SK-N-SH (cell line): ENCODE measurements at regions not wholly inside any gene's neighbourhood (a gene's known extent, or its start where the extent isn't known, plus 50 kb on each side); places are given as distances from the start of the nearest gene placed in this dataset.

Experiments
- CTCF ChIA-PET: fragments of 300-600, 350-600 bp; formaldehyde crosslinking; extraction: SDS; loops from one replicate; lab custom pipeline; 2021; lab: Yijun Ruan, JAX
- POLR2A ChIA-PET: fragments of 350-600 bp; sonication (Branson Sonifier 250); formaldehyde crosslinking; extraction: SDS; loops from one replicate; lab custom pipeline; 2020; ENCODE audit warnings: antibody characterized with exemption, inconsistent platforms; lab: Yijun Ruan, JAX
- DNase-seq: peaks from one replicate; pipeline ENCODE4 v3.0.0; 2012
- H2AFZ ChIP-seq: fragments of 200-600 bp; sonication (generic); 2 replicates; pipeline ENCODE4 v1.8.1; 2016; ENCODE audit warnings: antibody characterized with exemption, mild to moderate bottlenecking, low read depth
- H3F3A ChIP-seq: fragments of 200-600 bp; sonication (generic); replicated peaks from 2 replicates; pipeline ENCODE3; 2016; ENCODE audit warnings: antibody characterized with exemption, mild to moderate bottlenecking; ENCODE audit not compliant: insufficient read depth
- H3K27ac ChIP-seq, 2 experiments: fragments of 200-500 bp in 1 of 2; fragments of 200-600 bp in 1 of 2; sonication (Bioruptor generic) in 1 of 2; sonication (generic), shearing (Covaris generic) in 1 of 2; 2 replicates each; pipeline versions ENCODE4 v1.5.1 to v1.6.1; 2014 to 2016; ENCODE audit warnings: low read depth in 2 of 2, inconsistent platforms in 1 of 2, low read length in 1 of 2, mild to moderate bottlenecking in 1 of 2, mixed read lengths in 1 of 2
- H3K27me3 ChIP-seq: fragments of 200-600 bp; sonication (generic), shearing (Covaris generic); 2 replicates; pipeline ENCODE4 v1.6.1; 2016; ENCODE audit warnings: mixed run types; ENCODE audit not compliant: insufficient read depth
- H3K36me3 ChIP-seq, 2 experiments: fragments of 200-500 bp in 1 of 2; fragments of 200-600 bp in 1 of 2; sonication (Bioruptor generic) in 1 of 2; sonication (generic) in 1 of 2; replicated peaks in 1 of 2; 2 replicates each; pipeline versions ENCODE3 to v1.5.1; 2014 to 2016; ENCODE audit warnings: low read length in 1 of 2, mild to moderate bottlenecking in 1 of 2; ENCODE audit not compliant: insufficient read depth in 2 of 2, control insufficient read depth in 1 of 2
- H3K4me1 ChIP-seq, 2 experiments: fragments of 200-500 bp in 1 of 2; fragments of 200-600 bp in 1 of 2; sonication (Bioruptor generic) in 1 of 2; sonication (generic), shearing (Covaris generic) in 1 of 2; 2 replicates each; pipeline versions ENCODE4 v1.5.1 to v1.6.1; 2014 to 2016; ENCODE audit warnings: low read depth in 1 of 2, low read length in 1 of 2, mixed run types in 1 of 2; ENCODE audit not compliant: insufficient read depth in 2 of 2, control insufficient read depth in 1 of 2
- H3K4me2 ChIP-seq: fragments of 200-600 bp; sonication (generic), shearing (Covaris generic); 2 replicates; pipeline ENCODE4 v1.6.1; 2017; ENCODE audit warnings: mixed run types
- H3K4me3 ChIP-seq, 2 experiments: fragments of 200-500 bp in 1 of 2; fragments of 200-600 bp in 1 of 2; sonication (Bioruptor generic) in 1 of 2; sonication (generic), shearing (Covaris generic) in 1 of 2; 2 replicates each; pipeline versions ENCODE4 v1.5.1 to v1.8.1; 2014 to 2016; ENCODE audit warnings: low read depth in 2 of 2, inconsistent platforms in 1 of 2, low read length in 1 of 2, mild to moderate bottlenecking in 1 of 2, mixed read lengths in 1 of 2, moderate library complexity in 1 of 2
- H3K79me2 ChIP-seq: fragments of 200-600 bp; sonication (generic); 2 replicates; pipeline ENCODE4 v1.8.1; 2017; ENCODE audit warnings: mild to moderate bottlenecking; ENCODE audit not compliant: insufficient read depth
- H3K9ac ChIP-seq: fragments of 200-600 bp; sonication (generic); 2 replicates; pipeline ENCODE4 v1.6.1; 2017; ENCODE audit warnings: mixed run types
- H3K9me2 ChIP-seq: fragments of 200-600 bp; sonication (generic); 2 replicates; pipeline ENCODE4 v1.6.1; 2017; ENCODE audit warnings: mixed run types
- H3K9me3 ChIP-seq: fragments of 200-600 bp; sonication (generic); 2 replicates; pipeline ENCODE4 v1.6.1; 2017; ENCODE audit warnings: mixed run types, mild to moderate bottlenecking, moderate library complexity
- H4K20me1 ChIP-seq: fragments of 200-600 bp; sonication (generic); 2 replicates; pipeline ENCODE4 v1.6.1; 2017; ENCODE audit warnings: mild to moderate bottlenecking, mixed run types; ENCODE audit not compliant: insufficient read depth
- CHD2 ChIP-seq: fragments of 150-350 bp; IDR thresholded peaks from 2 replicates; pipeline ENCODE4 v1.6.1; 2018; ENCODE audit warnings: low read length; ENCODE audit not compliant: partially characterized antibody
- EP300 ChIP-seq, 2 experiments: IDR thresholded peaks; 2 replicates each; pipeline versions ENCODE4 v1.4.0 to v1.6.1; 2012; ENCODE audit warnings: borderline replicate concordance in 1 of 2, low read depth in 1 of 2, low read length in 1 of 2
- EZH2phosphoT487 ChIP-seq: fragments of 200-600 bp; sonication (generic); IDR thresholded peaks from 2 replicates; pipeline ENCODE4 v1.6.1; 2017; ENCODE audit warnings: low read depth, mixed run types, mild to moderate bottlenecking, antibody characterized with exemption, moderate library complexity, borderline replicate concordance
- MAX ChIP-seq: IDR thresholded peaks from 2 replicates; pipeline ENCODE4 v1.4.0; 2012; ENCODE audit warnings: low read depth
- NFIC ChIP-seq: IDR thresholded peaks from 2 replicates; pipeline ENCODE4 v1.4.0; 2012; ENCODE audit warnings: borderline replicate concordance
- PBX3 ChIP-seq: IDR thresholded peaks from 2 replicates; pipeline ENCODE4; 2012
- POLR2AphosphoS5 ChIP-seq: IDR thresholded peaks from 2 replicates; pipeline ENCODE4 v1.6.1; 2012; ENCODE audit warnings: low read depth, low read length
- RFX5 ChIP-seq: IDR thresholded peaks from 2 replicates; pipeline ENCODE4 v1.6.1; 2012; ENCODE audit warnings: mild to moderate bottlenecking, improper control_type of control experiment, low read length
- SMC3 ChIP-seq: IDR thresholded peaks from 2 replicates; pipeline ENCODE4 v1.6.1; 2012; ENCODE audit warnings: low read depth, low read length, improper control_type of control experiment
- TAF1 ChIP-seq: IDR thresholded peaks from 2 replicates; pipeline ENCODE4 v1.6.1; 2012; ENCODE audit warnings: low read depth, mild to moderate bottlenecking, low read length, moderate library complexity, borderline replicate concordance
- TEAD4 ChIP-seq: IDR thresholded peaks from 2 replicates; pipeline ENCODE4 v1.4.0; 2012; ENCODE audit warnings: mild to moderate bottlenecking, borderline replicate concordance; ENCODE audit not compliant: insufficient read depth
- WGBS: methylation state at CpG from one replicate; pipeline ENCODE4 v1.1.6; 2017; ENCODE audit warnings: low lambda C conversion rate; 5-methylcytosine and 5-hydroxymethylcytosine counted together
- TF ChIP-seq, protein P1 (sequence below): IDR thresholded peaks from 2 replicates; pipeline ENCODE4 v1.4.0; 2012; ENCODE audit warnings: low read depth, borderline replicate concordance
- TF ChIP-seq, protein P2 (sequence below): IDR thresholded peaks from 2 replicates; pipeline ENCODE4 v1.4.0; 2012; ENCODE audit warnings: low read depth, borderline replicate concordance

DNA sequence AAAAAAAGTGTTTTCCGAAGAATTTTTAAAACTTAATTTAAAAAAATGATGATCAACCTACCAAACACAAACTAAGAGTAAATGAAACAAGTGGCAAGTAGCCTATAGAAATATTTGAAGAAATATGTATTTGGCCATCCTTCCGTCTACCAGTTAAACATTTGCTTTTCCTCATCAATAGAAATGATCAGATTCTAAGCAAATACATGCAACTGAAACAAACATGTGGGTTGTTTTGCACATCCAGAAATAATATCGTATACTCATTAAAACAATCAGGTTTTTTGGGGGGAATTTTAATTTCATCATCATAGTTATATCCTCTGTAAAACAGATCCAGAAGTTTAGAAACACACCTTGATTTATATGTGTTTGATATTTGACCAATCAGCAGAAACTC is 1011.7 kb downstream of the GATA3 start (continued):
- TF ChIP-seq, protein P1, sequence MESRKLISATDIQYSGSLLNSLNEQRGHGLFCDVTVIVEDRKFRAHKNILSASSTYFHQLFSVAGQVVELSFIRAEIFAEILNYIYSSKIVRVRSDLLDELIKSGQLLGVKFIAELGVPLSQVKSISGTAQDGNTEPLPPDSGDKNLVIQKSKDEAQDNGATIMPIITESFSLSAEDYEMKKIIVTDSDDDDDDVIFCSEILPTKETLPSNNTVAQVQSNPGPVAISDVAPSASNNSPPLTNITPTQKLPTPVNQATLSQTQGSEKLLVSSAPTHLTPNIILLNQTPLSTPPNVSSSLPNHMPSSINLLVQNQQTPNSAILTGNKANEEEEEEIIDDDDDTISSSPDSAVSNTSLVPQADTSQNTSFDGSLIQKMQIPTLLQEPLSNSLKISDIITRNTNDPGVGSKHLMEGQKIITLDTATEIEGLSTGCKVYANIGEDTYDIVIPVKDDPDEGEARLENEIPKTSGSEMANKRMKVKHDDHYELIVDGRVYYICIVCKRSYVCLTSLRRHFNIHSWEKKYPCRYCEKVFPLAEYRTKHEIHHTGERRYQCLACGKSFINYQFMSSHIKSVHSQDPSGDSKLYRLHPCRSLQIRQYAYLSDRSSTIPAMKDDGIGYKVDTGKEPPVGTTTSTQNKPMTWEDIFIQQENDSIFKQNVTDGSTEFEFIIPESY, result no peak

DNA sequence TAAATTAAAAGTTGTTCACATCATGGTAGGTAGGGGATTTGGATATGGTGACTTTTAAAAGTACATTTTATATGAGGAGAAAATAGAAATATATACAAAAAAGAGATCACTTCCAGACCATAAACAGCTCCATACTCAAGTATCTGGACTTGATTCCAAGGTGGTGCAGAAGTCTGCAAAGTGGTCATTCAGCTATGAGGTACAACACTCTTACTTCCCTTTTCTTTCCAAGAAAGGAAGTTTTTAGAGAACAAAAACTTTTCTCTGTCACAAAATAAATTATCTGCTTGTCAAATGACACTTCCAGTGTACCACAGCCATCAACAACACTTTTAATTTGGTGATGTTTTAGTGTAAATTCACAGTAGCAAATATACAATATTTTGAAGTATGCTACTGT is 1013.5 kb downstream of the GATA3 start:
- Histone ChIP-seq H3K79me2 (no peaks in the 10 kb centered on the region), H3K27me3 (no peaks in the 10 kb centered on the region), H3K9me3 (no peaks in the 10 kb centered on the region), H3K9me2 (no peaks in the 10 kb centered on the region), H3F3A (no peaks in the 10 kb centered on the region), H2AFZ (no peak overlapping the region), H3K4me2 (no peak overlapping the region), H3K4me3 (no peak overlapping the region), H3K36me3 (no peaks in the 10 kb centered on the region), H4K20me1 (no peaks in the 10 kb centered on the region), H3K9ac (no peak overlapping the region), H3K27ac (no peak overlapping the region), H3K4me1 (no peaks in the 10 kb centered on the region)
- no peak for DNase-seq
- ChIA-PET CTCF (no interaction called here), POLR2A (no interaction called here)
- no peak for TF ChIP-seq EZH2phosphoT487
- TF ChIP-seq SMC3, result no peak
- no peak for TF ChIP-seq POLR2AphosphoS5
- TF ChIP-seq EP300 (IDR thresholded peaks at IDR 0.05; ENCODE audit: borderline replicate concordance in 1 of 2, low read depth in 1 of 2, low read length in 1 of 2), result no peak
- no peak for TF ChIP-seq RFX5
- no peak for TF ChIP-seq NFIC
- TF ChIP-seq, protein P2, sequence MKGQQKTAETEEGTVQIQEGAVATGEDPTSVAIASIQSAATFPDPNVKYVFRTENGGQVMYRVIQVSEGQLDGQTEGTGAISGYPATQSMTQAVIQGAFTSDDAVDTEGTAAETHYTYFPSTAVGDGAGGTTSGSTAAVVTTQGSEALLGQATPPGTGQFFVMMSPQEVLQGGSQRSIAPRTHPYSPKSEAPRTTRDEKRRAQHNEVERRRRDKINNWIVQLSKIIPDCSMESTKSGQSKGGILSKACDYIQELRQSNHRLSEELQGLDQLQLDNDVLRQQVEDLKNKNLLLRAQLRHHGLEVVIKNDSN, result no peak
- no peak for TF ChIP-seq CHD2
- TF ChIP-seq TEAD4, result no peak
- TF ChIP-seq MAX, result no peak

DNA sequence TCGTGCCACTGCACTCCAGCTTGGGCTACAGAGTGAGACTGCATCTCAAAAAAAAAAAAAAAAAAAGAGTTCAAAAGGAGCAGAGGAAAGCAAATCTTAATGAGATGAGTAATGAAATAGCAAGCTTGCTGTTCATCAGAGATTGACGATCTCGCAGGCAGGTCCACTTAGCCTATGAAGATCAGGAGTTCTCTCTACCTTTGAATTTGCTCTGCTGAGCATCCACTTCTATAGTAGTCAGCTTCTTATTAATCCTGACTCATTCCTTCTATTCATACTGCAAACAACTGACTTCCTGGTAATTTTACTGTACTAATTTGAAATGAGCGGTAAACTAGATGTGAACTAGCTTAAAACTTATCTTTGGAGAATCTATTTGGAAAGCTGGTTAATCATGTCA is 1014.6 kb downstream of the GATA3 start:
- H3F3A ChIP-seq, result no peaks in the 10 kb centered on the region
- no peaks in the 10 kb centered on the region for H3K9me3 ChIP-seq
- no peak for DNase-seq
- H3K9me2 ChIP-seq, result no peaks in the 10 kb centered on the region
- H3K4me1 ChIP-seq, result no peaks in the 10 kb centered on the region
- no peak overlapping the region for H3K4me2 ChIP-seq
- TF ChIP-seq TAF1 (no peak), PBX3 (no peak)
- TF ChIP-seq, all 33 proteins: peak for 0
- no peaks in the 10 kb centered on the region for H3K79me2 ChIP-seq
- no peaks in the 10 kb centered on the region for H3K36me3 ChIP-seq
- no peak overlapping the region for H3K9ac ChIP-seq
- no peaks in the 10 kb centered on the region for H4K20me1 ChIP-seq
- no peak overlapping the region for H3K4me3 ChIP-seq
- H3K27ac ChIP-seq, result no peak overlapping the region
- 77% methylated on average over 4 of the region's 4 CpGs for WGBS
- POLR2A ChIA-PET, result no interaction called here
- H2AFZ ChIP-seq, result no peak overlapping the region
- CTCF ChIA-PET, result interaction anchor here (0.5 kb wide), 1 partner anchor 1766 kb away, joined by 4 read pairs; no protein-coding TSS in a partner anchor
- H3K27me3 ChIP-seq, result no peaks in the 10 kb centered on the region
